Dendritic cell treated with granulocyte-macrophage colony-stimulating factor and Interleukin-4, amounts not matched to agents 40 ng/mL and 50 ng/mL, for 4 days (primary cell): ENCODE measurements at regions not wholly inside any gene's neighbourhood (a gene's known extent, or its start where the extent isn't known, plus 50 kb on each side); places are given as distances from the start of the nearest gene placed in this dataset.
A peak's percentile ranks its signal among the peaks of the same experiment; 100 is the strongest.

Experiments
- H3K27ac Mint-ChIP-seq: one replicate; pipeline ENCODE4 v1.8.0; 2022; ENCODE audit warnings: mild to moderate bottlenecking, mixed read lengths
- H3K27me3 Mint-ChIP-seq: one replicate; pipeline ENCODE4 v1.8.0; 2022; ENCODE audit warnings: mild to moderate bottlenecking, mixed read lengths
- H3K36me3 Mint-ChIP-seq: one replicate; pipeline ENCODE4 v1.8.0; 2022; ENCODE audit warnings: low read depth, mixed read lengths
- H3K4me1 Mint-ChIP-seq: one replicate; pipeline ENCODE4 v1.8.0; 2022; ENCODE audit warnings: low read depth, mixed read lengths
- H3K4me3 Mint-ChIP-seq: one replicate; pipeline ENCODE4 v1.8.0; 2022; ENCODE audit warnings: mild to moderate bottlenecking, moderate library complexity, mixed read lengths
- H3K9me3 Mint-ChIP-seq: one replicate; pipeline ENCODE4 v1.8.0; 2022; ENCODE audit warnings: mixed read lengths
- intact Hi-C: fragments of 100-400 bp; cut with micrococcal nuclease; formaldehyde crosslinking; loops from one replicate; pipeline ENCODE4 v1.15.0; 2022

DNA sequence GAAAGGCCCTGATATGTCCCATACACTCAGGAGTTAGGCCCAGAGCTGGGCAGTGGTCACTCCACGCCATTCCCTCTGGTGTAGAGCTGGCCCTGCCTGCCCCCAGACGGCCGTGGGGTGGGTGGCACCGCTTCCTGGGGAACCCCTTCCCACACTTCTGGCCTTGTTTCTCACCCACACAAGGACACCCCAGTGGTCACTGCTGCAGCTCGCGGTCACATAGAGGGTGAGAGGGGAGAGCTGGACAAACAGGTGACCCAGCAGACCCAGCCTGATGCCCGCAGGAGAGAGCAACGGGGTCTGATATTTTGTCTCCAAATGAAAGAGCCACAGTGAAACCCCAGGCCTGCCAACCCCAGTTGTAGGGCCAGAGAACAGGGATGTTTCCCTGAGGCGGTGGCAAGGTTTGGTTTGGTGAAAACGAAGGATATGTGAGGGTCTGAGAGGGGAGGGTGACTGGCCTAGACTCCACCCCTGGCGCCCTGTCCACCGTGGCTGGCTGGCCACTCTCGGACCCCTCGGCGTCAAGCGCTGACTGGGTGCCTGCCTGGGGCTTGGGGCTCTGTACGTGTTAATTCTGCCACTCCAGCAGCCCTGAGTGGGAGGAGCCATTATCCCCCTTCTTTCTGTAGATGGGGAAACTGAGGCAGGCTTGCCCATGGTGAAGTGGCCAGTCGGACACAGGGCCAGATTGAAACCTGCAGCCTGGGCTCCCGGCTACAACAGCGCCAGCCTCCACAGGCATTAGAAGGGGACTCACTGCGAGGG lies 71.0 kb upstream of the PPARA start:
- peaks cover 74% of the 10 kb centered on the region for H3K4me1 Mint-ChIP-seq
- H3K27me3 Mint-ChIP-seq = no peaks in the 10 kb centered on the region
- no peak overlapping the region for H3K27ac Mint-ChIP-seq
- no peak overlapping the region for H3K4me3 Mint-ChIP-seq
- intact Hi-C loops = no loop called here
- H3K9me3 Mint-ChIP-seq = no peaks in the 10 kb centered on the region
- H3K36me3 Mint-ChIP-seq = peaks cover 92% of the 10 kb centered on the region

DNA sequence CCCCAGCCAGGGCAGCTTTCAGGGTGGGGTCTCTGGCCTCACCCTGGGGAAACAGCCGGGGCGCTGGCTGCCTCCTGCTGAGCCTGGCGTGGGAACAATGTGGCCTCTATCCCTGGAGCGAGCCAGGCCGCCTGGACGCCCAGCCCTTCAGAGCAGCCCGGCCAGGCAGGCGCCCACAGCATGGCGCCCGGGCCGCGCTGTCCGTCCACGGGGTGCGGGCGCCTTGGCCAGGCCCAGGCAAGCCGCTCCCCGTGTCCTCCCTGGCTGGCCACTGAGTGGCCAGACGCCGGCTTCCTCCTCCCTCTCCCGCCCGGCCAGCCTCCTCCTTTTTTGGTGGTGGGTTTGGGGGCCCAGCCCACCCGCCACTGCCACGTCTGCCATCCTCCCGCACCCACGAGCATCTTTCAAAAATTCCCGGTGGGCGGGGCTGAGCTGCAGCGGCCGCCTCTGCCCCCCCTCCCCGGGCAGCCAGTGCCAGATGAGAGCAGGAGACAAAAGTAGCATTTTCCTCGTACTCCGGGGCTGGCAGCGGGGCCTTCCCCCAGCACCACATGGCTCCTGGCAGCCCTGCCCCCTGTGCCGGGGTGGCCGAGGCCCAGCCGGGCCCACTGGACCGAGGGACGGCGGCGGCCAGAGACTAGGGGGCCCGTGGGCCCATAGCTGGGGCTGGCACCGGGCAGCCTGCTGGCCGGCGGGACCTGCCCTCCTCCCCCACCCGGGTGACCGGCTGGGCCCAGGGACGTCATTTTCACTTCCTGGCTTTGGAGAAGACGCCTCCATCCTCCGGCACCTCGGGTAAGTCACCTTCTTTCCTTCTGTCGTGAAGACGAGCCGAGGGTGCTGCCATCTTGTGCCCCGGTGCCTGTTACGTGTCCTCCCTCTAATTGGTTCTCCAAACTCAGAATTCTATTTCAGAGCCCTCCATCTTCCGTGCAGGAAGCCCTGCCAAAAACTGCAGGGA lies 70.2 kb upstream of the PPARA start:
- H3K36me3 Mint-ChIP-seq = peaks cover 92% of the 10 kb centered on the region
- peaks cover 74% of the 10 kb centered on the region for H3K4me1 Mint-ChIP-seq
- no peaks in the 10 kb centered on the region for H3K9me3 Mint-ChIP-seq
- H3K27ac Mint-ChIP-seq = peak overlapping the region; percentile 41
- intact Hi-C loops = no loop called here
- H3K27me3 Mint-ChIP-seq = no peaks in the 10 kb centered on the region
- no peak overlapping the region for H3K4me3 Mint-ChIP-seq

DNA sequence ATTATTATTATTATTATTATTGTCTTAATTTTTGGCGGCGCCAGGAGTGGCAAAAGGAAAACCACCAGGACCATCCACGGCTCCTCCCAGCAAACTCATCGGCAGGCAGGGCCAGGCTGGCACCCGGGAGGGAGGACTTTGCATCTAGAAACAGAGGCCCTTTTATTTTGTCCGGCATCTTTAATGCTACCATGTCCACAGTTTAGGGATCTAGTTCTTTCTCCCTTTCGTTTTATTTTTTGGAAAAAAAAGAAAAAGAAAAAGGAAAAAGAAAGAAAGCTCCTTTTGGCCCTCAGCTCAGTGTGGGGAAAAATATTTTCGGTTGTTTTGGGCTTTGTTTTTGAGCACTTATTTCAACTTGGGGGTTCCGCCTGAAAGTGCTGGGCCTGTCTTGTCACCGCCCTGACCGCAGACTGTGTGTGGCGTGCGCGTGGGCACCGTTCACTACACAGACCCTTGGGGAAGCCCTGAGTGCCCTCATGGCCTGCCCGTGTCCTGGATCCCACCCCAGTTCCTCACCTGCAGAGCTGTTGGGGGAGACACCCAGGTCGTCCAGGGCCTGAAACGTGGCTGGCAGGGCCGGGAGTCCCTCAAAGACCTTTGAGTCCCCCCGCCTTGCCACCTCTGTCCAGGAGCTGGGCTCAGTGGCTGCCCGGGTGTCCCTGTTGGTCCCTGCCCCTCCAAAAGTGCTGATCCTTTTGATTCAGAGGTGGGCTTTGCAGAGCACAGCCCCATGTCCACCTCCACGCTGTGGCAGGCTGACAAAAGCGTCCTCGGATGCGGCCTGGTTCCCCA lies 69.1 kb upstream of the PPARA start:
- intact Hi-C loops = no loop called here
- Mint-ChIP-seq H3K27ac (no peak overlapping the region), H3K27me3 (no peaks in the 10 kb centered on the region), H3K4me1 (peaks cover 72% of the 10 kb centered on the region), H3K36me3 (peaks cover 92% of the 10 kb centered on the region), H3K4me3 (no peak overlapping the region), H3K9me3 (no peaks in the 10 kb centered on the region)

DNA sequence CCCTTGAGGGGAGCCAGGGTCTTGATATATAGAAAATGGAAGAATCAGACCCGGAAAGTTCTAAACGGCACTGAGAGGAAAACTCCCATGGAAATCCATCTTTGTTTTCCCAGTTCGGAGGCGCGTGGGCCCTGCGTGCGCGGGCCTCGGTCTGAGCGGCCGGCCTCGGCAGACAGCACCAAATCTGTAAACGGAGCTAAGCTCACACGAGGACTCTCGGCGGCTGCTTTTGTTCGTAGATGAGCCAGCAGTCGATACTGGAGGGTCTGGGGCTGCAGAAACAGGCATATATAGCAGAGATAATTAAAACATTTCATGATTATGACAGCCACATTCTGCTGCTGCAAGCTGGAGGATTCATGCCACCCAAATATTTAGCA lies 68.5 kb upstream of the PPARA start:
- H3K27ac Mint-ChIP-seq = no peak overlapping the region
- H3K4me1 Mint-ChIP-seq = peaks cover 66% of the 10 kb centered on the region
- intact Hi-C loops = no loop called here
- H3K9me3 Mint-ChIP-seq = no peaks in the 10 kb centered on the region
- no peaks in the 10 kb centered on the region for H3K27me3 Mint-ChIP-seq
- H3K36me3 Mint-ChIP-seq = peaks cover 92% of the 10 kb centered on the region
- no peak overlapping the region for H3K4me3 Mint-ChIP-seq

DNA sequence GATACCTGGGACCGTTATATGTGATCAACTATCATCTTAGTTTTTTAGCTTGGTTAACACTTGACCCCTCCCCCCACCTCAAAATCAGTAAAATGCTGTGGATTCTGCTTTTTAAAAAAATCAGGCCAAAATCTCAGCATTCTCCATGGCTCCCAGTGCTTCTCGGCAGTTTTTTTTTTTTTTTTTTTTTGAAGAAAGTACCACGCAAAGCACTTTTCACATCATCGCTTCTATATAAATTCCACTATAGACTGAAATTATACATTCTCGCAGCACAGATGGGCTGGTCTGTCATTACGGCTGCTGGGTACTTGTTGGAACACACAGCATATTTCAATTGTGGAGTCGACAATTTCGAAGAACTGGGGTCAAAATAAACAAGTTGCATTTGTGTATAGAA lies 67.7 kb upstream of the PPARA start:
- intact Hi-C loops = no loop called here
- peaks cover 58% of the 10 kb centered on the region for H3K4me1 Mint-ChIP-seq

DNA sequence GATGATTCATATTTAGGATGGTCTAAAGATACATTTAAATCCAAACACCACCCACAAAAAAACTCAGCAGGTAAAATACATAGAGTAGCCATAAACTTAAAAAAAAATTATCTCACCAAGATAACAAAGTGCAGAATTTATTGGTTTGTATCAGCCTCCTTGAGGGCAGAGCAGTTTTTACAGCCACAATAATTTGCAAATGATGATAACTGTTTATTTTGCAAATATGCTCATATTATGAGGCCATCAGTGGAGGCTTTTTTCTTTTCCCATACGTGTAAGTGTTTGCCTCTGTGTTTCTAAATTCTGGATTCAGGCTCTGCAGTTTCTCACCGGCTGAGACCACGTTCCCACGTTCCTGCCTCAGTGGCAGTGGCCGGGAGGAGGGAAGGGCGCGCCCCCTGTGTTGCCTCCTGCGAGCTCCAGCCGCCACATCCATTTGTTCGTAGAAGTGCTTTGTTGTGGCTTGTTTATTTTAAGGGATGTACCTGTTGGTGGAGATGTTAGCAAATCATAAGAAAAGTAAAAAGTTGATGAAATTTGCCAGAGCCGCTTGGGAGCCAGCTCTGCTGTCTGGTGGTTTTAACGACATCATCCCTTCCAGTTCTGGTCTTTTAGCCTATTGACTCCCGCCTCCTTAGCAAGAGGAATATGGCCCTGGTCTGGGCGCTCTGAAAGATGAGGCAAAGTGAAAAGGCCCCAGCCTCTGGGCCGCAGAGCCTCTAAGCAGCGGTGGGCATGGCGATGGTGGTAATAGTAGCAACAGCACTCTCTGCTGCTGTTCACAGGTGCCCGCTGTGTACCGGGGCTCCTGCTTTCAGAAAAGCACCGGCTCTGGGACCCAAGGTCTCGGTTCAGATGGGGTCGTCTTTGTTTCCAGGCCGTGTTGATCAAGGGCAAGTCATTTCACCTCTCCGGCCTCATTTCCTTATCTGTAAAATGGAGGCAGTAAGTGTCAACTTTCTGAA lies 66.7 kb upstream of the PPARA start:
- H3K4me1 Mint-ChIP-seq = peaks cover 50% of the 10 kb centered on the region
- H3K27me3 Mint-ChIP-seq = no peaks in the 10 kb centered on the region
- peaks cover 95% of the 10 kb centered on the region for H3K36me3 Mint-ChIP-seq
- no peak overlapping the region for H3K27ac Mint-ChIP-seq
- intact Hi-C loops = no loop called here
- H3K4me3 Mint-ChIP-seq = no peak overlapping the region
- H3K9me3 Mint-ChIP-seq = no peaks in the 10 kb centered on the region

More for the DNA sequence above, 67.7 kb upstream of the PPARA start:
- H3K36me3 Mint-ChIP-seq = peaks cover 92% of the 10 kb centered on the region
- H3K27ac Mint-ChIP-seq = no peak overlapping the region
- no peaks in the 10 kb centered on the region for H3K27me3 Mint-ChIP-seq
- H3K4me3 Mint-ChIP-seq = no peak overlapping the region
- H3K9me3 Mint-ChIP-seq = no peaks in the 10 kb centered on the region

DNA sequence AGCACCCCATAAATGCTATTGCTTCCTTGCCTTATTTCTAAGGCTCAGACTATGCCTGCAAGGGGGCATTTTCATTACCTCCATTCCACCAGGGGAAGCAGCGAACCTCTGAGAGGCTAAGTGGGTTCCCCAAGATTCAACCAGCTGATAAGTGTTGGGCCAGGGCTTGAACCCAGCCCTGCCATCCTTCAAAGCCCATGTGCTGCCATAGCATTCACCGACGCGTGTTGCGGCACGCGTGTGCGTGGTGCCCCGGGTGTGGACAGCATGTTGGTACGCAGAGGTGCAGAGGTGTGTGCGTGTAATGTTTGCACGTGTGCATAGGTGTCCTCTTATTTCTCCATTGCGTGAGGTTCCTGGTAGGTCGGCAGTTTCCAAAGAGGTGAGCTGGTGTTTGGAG lies 66.0 kb upstream of the PPARA start:
- intact Hi-C loops = no loop called here
- H3K4me1 Mint-ChIP-seq = peaks cover 43% of the 10 kb centered on the region

GRCh38 chr22:46084943-46085827 lies 65.1 kb upstream of the PPARA start:
- Mint-ChIP-seq H3K27me3 (no peaks in the 10 kb centered on the region), H3K9me3 (no peaks in the 10 kb centered on the region), H3K4me1 (peaks cover 42% of the 10 kb centered on the region), H3K27ac (peak overlapping the region; percentile 61), H3K4me3 (no peak overlapping the region), H3K36me3 (peaks cover 97% of the 10 kb centered on the region)
- intact Hi-C loops = no loop called here

More for the DNA sequence above, 66.0 kb upstream of the PPARA start:
- Mint-ChIP-seq H3K4me3 (no peak overlapping the region), H3K27me3 (no peaks in the 10 kb centered on the region), H3K9me3 (no peaks in the 10 kb centered on the region), H3K36me3 (peaks cover 95% of the 10 kb centered on the region), H3K27ac (peak overlapping the region; percentile 61)

GRCh38 chr22:46085828-46086576 lies 64.3 kb upstream of the PPARA start:
- Mint-ChIP-seq H3K27ac (peak overlapping the region; percentile 31), H3K36me3 (peaks cover 99% of the 10 kb centered on the region), H3K27me3 (no peaks in the 10 kb centered on the region), H3K4me1 (peaks cover 36% of the 10 kb centered on the region), H3K9me3 (no peaks in the 10 kb centered on the region), H3K4me3 (no peak overlapping the region)
- intact Hi-C loops = no loop called here

DNA sequence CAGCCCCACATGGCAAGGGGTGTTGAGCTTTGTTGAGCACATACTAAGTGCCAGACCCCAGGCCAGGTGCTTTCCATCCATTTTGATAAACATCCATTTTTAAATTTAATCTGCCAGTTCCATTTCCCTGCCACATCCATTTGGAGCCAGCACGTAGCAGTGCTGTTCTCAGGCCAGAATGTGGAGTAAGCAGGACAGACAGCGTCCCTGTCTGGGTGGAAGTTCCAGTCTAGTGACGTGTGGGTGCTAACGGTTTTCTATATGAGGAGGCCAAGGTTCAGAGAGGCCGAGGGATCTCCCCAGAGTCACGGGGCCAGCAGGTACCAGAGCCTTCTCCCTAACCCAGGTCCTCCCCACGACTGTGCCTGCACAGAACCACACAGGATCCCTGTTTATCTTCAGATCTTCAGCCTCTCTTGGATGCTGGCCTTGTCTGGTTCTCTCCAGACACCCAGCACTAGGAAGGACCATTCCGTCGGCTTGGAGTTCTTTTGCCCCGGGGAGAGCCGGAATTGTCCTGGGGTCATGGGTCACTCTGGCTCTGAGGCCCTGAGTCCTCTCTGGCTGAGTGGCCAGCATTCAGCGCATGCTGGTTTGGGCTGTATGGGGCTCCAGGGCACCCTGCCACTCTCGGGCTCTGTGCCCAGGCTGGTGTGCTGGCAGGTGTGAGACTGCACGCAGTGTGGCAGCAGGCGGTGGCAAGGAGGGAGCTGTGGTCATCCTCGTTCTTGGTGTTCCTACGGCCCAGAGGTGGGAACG lies 63.6 kb upstream of the PPARA start:
- H3K27ac Mint-ChIP-seq = no peak overlapping the region
- H3K4me1 Mint-ChIP-seq = peaks cover 30% of the 10 kb centered on the region
- H3K9me3 Mint-ChIP-seq = no peaks in the 10 kb centered on the region
- no peak overlapping the region for H3K4me3 Mint-ChIP-seq
- intact Hi-C loops = no loop called here
- no peaks in the 10 kb centered on the region for H3K27me3 Mint-ChIP-seq
- peaks cover 100% of the 10 kb centered on the region for H3K36me3 Mint-ChIP-seq

GRCh38 chr22:46087336-46087690 lies 63.0 kb upstream of the PPARA start:
- peaks cover 100% of the 10 kb centered on the region for H3K36me3 Mint-ChIP-seq
- no peak overlapping the region for H3K27ac Mint-ChIP-seq
- H3K9me3 Mint-ChIP-seq = no peaks in the 10 kb centered on the region
- intact Hi-C loops = no loop called here
- no peaks in the 10 kb centered on the region for H3K27me3 Mint-ChIP-seq
- peaks cover 27% of the 10 kb centered on the region for H3K4me1 Mint-ChIP-seq
- no peak overlapping the region for H3K4me3 Mint-ChIP-seq
